ENCODE measurements at regions not wholly inside any gene's neighbourhood (a gene's known extent, or its start where the extent isn't known, plus 50 kb on each side); places are given as distances from the start of the nearest gene placed in this dataset.

DNA sequence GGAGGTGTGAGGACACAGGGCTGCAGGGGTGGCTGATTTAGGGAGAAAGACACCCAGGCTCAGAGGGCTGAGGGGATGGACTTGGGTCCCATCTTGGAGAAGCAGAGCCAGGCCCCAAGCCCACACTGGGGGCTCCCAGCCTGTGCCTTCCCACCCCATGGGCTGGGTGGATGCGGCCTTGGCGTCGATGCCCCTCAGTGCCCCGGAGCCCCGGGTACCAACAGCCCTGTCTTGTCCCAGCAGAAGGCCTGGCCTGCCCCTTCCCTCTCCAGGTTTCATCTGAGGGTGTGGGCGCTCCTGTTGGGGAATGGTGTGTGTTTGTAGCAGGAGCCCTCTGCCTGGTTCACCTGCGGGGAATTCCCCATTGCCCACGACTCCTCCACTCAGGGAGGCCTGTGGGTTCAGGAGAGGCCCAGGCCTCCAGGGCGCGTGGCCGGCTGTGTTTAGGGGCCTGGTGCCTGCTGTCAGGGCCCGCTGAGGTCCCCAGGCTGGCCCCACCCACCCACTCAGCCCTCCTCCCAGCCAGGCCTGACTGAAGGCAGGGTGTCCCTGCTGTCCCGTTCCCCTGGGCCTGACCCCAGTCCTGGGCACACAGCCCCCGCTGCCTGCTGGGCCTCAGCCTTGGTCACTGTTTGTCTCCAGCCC, 51.1 kb upstream of the BEGAIN start:
- no peak for DNase-seq (ENCODE audit: low read depth in 3 of 3)

GRCh38 chr14:100639280-100639679, 52.1 kb upstream of the BEGAIN start:
- no peak for DNase-seq (ENCODE audit: low read depth in 3 of 3)

GRCh38 chr14:100640471-100641273, 53.5 kb upstream of the BEGAIN start:
- DNase-seq (ENCODE audit: low read depth in 3 of 3), result peak in 2 of 3 experiments; percentile 29 to 37

DNA sequence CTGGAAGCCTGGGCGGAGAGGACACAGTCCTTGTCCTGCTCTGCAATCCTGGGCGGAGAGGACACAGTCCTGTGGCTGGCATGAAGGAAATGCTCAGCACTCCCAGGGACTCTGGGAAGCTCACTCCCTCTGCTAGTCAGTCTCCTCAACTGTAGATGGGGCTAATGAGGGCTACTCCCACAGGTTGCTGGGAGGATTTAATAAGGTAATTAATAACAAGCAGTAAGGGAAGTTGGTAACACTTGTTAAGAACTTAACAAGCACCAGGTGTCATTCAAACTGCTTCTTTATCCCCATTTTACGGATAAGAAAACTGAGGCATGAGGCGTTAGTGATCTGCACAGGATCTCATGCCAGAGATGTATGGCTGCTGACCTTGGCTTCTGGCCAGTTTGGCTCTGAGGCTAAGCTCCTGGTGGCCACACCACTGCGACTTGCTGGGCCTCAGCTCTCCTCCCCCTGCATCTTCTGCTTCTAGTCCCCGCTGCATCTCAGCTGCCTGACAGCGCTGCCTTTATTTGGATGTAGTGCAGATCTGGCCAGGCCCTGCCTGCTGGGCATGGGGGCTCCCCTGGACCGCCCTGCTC, 54.1 kb upstream of the BEGAIN start:
- DNase-seq (ENCODE audit: low read depth in 3 of 3), result no peak

DNA sequence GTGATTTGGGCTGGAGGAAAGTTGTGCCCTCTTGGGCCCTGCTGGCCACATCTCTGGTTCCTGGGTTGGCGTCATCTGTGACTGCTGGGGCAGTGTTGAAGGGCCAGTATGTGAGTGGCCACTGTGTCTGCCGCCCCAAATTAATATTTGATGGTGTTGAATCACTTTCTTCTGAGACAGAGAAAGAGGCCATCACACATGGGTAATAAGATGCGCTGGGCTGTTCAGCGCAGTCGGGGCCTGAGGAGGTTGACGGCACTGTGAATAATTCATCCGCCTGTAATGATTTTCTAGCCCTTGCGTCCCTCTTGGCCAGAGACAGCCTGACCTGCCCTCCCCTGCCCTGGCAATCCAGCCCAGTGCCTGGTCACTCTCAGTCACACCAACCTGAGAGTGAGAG, 56.2 kb upstream of the BEGAIN start:
- no peak for DNase-seq (ENCODE audit: low read depth in 3 of 3)

DNA sequence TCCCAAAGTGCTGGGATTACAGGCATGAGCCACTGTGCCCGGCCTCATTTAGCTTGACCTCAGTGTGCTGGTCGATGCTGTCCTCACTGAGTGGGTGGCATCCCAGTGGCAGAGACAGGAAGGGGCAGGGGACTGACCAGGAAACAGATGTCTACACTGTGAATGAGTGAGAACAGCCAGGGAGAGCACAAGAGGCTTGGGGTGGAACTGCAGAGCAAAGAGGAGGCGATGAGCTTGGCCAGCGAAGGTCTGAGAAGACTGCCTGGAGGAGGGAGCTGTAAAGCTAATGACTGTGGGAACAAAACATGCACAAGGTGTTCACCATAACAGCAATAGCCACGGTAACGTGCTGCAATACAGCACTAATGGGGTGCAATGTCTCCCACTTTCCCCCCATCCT, 57.2 kb upstream of the BEGAIN start:
- no peak for DNase-seq (ENCODE audit: low read depth in 3 of 3)

- no peak for DNase-seq (ENCODE audit: low read depth in 3 of 3)
Observed at GRCh38 chr14:100644784-100645183, 57.6 kb upstream of the BEGAIN start.

GRCh38 chr14:100645196-100645981, 58.2 kb upstream of the BEGAIN start:
- DNase-seq (ENCODE audit: low read depth in 3 of 3), result peak; percentile 70 to 79 (median 76)

- no peak for DNase-seq (ENCODE audit: low read depth in 3 of 3)
Observed at GRCh38 chr14:100645982-100646314, 58.7 kb upstream of the BEGAIN start.

DNA sequence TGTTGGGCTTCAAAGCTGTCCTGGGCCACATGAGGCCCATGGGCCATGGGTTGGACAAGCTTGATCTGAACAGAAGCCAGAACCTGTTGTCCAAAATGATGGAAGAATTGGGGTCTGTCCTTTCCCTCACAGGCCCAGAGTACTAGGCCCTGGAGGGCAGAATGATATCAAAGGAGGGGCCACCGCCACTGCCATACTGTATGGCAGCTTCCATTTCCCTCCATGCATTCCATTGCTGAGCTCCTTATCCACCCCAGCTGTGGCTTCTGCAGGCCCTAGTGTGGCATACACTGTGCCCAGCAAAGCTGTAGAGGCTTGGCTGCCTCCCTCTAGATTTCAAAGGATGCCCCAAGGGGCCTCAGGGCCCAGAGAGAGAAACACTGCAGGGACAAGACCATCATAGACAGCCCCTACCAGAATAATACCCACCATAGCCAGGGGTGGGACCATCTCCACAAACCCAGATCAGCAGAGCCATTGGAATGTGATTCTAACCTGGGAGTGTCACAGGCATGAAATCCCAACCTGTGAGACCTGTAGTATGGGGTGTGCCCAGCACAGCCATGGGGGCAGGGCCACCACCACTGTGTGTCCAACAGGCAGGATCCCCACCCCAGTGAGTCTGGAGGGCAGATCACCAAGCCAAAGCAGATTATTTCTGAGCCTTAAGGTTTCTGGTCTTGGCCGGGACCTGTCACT, 61.4 kb upstream of the BEGAIN start:
- DNase-seq (ENCODE audit: low read depth in 3 of 3), result no peak

- DNase-seq (ENCODE audit: low read depth in 3 of 3), result no peak
Observed at GRCh38 chr14:100649173-100649519, 61.9 kb upstream of the BEGAIN start.

DNA sequence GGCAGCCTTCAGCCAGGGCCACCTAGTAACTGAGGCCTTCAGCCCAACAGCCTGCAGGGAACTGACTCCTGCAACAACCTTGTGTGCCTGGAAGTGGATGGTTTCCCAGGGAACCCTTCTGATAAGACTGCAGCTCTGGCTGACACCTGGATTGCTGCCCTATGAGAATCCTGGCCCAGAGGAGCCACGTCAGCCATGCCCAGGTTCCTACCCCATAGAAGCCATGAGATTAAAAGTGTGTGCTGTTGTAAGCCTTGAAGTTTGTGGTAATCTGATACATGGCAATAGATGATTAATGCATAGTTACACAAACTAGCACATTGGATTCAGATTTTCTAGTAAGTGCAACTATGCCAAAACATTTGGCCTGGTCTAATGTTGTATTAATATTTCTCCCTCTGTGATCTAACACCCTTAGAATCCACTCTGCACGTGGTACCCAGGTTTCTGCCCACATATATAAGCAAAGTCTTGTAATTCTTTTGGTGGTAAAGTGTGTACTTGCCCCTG, 64.8 kb upstream of the BEGAIN start:
- no peak for DNase-seq (ENCODE audit: low read depth in 3 of 3)

GRCh38 chr14:100652744-100653143, 65.5 kb upstream of the BEGAIN start:
- DNase-seq (ENCODE audit: low read depth in 3 of 3), result no peak

DNA sequence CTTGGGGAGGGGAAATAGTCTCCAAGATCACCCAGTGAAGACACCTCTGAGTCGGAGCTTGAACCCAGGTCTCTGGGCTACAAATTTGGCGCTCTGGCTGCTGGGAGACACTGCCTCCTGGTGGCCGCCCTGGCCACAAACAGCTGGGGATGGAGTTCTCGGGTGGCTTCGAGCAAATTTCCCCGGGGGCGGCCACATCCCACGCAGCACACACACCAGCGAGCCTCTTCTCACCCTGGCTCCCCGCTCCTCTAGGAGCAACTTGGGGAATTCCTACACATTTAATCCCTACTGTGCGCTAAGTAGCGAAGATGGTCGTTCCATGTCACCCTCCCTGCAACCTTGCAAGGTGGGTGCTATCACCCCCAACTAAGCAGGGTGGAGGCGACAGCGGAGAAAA, 66.2 kb upstream of the BEGAIN start:
- peak in 2 of 3 experiments; percentile 6 to 21 for DNase-seq (ENCODE audit: low read depth in 3 of 3)

DNA sequence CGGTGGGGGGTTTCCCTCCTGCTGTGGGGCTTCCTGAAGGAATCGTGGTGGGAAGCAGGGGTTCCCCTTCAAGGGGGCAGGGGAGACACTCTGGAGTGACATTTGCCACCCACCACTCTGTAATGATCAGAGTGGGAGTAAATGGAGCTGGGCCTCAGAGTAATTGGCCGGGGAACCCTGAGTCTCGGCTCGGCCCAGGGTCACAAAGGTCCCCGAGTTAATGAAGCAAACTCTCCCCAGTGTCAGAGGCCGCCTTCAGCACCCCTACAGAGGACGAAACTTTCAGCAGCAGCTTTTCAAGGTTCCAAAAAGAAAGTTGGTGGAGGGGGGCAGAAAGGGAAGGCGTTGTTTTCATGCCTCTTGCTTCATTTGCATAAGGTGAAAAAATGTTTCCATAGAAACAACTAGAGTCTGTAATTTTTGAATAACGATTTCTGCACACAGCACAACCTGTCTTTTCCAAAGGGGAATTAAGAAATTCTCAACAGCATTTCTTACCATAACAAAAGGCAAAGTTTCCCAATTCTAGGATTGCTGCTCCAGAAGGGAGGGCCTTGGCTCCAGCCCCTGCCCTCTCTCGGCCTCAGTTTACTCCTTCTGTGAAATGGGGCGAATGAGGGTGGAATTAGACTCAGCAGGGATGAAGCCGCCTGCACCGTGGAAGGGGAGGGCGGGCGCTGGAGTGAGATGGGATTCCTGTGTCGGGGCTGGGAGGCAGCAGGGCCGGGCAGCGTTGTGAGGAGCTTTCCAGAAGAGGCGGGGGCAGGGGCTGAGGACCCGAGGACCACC, 67.0 kb upstream of the BEGAIN start:
- no peak for DNase-seq (ENCODE audit: low read depth in 3 of 3)

DNA sequence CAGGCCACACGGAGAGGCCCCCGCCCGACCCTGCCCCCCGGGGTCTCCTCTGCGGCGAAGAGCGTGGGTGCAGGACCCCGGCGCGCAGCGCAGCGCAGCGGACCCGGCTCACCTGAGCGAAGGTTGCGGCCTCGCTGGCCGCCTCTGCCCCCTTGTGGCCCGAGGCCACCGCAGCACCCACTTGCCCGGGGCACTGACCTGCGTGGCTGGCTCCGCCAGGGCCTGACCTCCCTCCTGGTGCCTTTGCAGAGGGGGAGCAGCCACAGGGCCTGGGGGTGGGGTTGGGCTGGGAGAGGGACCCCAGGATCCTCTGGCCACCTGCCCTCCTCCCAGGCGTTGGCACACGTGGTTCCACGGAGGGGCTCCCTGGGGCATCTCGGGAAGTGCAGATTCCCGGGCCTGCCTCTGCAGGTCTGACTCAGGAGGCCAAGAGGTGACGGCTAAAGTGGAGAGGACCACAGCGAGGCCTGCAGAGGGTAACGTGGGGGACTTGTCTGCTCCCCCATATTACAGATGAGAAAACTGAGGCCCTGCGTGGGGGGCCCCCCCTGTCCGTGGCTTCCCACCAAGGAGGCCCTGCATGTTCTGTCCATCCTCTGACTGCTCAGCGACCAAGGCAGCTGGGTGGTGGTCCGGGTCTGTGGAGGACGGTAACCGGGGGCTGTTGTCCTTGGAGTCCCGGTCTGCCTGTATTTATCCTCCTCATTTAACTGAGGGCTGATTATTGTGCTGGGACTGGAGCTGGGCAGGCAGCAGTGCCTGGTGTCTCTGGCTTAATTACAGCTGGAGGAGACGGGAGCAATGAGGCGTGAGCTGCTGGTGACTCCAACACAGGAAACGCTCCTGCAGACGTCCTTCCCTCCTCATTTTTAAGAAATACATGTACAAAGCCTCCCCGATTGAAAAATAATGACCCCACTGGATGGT, 67.9 kb upstream of the BEGAIN start:
- no peak for DNase-seq (ENCODE audit: low read depth in 3 of 3)

GRCh38 chr14:100655741-100656085, 68.5 kb upstream of the BEGAIN start:
- DNase-seq (ENCODE audit: low read depth in 3 of 3), result no peak

GRCh38 chr14:100656996-100657395, 69.7 kb upstream of the DLK1 start:
- DNase-seq (ENCODE audit: low read depth in 3 of 3), result no peak

DNA sequence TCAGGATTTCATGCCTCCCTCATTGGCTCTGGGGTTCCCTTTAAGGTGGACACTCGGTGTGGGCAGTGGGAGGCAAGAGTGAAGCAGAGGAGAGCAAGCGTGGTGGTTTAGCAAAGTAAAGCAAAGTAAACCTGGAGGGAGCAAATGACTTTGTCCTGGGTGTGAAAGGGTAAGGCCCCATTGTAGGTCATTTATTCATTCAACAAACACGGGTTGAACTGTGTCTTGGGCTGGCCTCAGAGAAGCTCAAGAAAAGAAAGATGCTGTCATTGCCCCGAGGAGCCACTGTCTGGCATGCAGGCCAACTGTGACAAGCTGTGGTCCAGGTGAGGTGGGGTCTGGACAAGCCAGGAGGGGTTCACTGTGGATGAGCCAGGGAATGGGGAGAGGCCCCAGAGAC, 68.9 kb upstream of the DLK1 start:
- DNase-seq (ENCODE audit: low read depth in 3 of 3), result no peak
